ENCODE measurements at regions not wholly inside any gene's neighbourhood (a gene's known extent, or its start where the extent isn't known, plus 50 kb on each side); places are given as distances from the start of the nearest gene placed in this dataset.

GRCh38 chr2:221817878-221818277 lies 245.8 kb upstream of the EPHA4 start:
- no peak for DNase-seq

- no peak for DNase-seq
Measured at GRCh38 chr2:221817052-221817451, 244.9 kb upstream of the EPHA4 start.

- no peak for DNase-seq
Measured at GRCh38 chr2:221816566-221816965, 244.5 kb upstream of the EPHA4 start.

GRCh38 chr2:221810650-221811049 lies 238.5 kb upstream of the EPHA4 start:
- no peak for DNase-seq

DNA sequence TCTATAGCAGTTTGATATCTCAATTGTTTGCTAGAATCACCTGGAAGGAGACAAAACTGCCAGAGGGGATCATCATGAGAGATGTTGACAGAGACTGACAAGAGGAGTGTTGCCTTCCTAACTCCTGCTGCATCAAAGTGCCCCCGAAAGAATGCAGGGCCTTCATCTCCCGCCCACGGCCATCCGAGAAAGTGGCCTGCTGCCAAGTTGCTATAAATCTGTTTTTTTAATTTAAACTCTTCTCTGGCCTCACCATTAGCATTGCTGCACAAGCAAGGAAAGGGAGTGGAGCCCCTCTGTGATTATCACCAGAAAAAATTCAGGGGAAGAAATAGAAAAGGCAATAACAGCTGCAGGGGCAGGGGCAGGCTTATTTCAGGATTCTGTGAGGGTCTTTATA lies 238.1 kb upstream of the EPHA4 start:
- no peak for DNase-seq

- DNase-seq = no peak
Measured at GRCh38 chr2:221808488-221808887, 236.4 kb upstream of the EPHA4 start.

- DNase-seq = no peak
Measured at GRCh38 chr2:221807706-221808105, 235.6 kb upstream of the EPHA4 start.

DNA sequence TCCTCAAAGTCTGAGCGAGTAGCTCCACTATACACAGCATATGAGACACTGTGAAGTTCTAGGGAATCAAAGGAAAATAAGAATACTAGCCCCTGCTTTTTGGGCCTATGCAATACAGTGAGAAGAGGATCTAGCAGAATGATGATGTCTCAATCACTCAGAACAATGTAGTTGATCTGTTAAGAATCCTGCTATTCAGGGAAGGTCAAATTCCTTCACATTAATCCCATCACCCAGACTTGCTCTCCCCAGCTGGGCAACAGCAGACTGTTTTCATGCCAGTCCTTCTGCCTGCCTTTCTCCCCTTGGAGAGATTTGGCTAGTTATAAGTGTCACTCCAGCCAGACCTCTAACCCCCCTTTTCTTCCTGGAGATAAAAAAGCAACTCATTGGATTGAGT lies 230.0 kb upstream of the EPHA4 start:
- DNase-seq = no peak

- no peak for DNase-seq
Measured at GRCh38 chr2:221792971-221793521, 220.9 kb upstream of the EPHA4 start.

DNA sequence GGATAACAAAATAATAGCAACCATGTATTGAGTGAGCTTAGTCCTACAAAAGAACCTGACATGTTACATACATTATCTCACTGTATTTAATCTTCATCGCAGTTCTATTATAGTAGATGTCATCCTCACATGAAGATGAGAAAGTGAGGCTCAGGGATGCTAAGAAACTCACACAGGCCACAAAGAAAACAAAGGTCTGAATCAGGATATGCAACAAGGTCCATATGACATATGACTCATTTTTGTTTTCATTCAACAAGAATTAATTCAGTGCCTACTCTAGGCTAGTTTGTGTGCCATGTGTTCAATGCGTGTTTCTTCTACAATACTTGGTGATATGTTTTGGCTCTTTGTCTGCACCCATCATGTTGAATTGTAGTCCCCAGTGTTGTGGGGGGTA lies 219.7 kb upstream of the EPHA4 start:
- DNase-seq = no peak

DNA sequence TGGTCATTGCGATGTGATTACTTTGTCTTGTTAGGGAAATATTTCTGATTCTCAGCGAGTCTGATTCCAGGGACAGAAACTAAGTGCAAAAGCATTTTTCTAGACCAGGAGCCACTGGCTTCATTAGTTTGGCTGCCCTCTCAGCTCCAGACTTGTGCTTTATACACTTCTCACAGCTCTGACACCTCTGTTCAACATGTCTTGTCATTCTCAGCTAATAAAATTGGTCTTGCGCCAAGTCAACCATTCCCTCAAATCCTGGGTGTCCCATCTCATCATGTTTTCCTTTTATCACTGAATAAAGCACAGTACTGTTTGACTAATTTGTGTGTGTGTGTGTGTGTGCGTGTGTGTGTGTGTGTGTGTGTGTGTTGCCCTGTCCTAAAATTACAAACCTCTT lies 215.5 kb upstream of the EPHA4 start:
- no peak for DNase-seq

DNA sequence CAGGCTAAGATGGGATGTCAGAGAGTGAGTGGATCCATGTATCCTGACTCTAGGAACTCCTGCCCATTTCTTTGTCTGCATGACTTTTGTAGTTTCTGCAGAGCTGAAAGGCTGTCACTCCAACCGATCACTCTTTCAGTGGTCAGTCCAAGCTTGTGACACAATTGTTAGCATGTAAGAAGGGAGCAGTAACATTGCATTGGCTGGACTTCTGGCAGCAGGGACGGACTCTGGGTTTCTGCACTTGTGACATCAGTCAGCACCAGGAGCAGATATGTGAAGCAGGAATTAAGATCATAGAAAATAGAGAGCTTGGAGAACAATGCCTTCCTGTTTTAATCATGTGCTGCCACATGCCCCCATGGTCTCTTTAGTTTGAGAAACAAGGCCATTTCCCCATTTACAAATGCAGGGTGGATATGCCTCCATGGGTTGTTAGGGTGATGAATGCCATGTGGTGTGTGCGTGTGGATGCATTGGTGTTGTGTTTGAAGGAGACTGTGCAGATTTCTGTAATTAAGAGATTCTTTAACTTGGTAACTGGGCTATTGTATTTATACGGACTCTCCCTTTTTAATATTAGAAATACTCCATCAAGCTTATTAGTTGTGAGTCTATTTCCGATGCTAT lies 214.3 kb upstream of the EPHA4 start:
- DNase-seq = no peak

- no peak for DNase-seq
Measured at GRCh38 chr2:221780281-221780688, 208.2 kb upstream of the EPHA4 start.

GRCh38 chr2:221779614-221780067 lies 207.5 kb upstream of the EPHA4 start:
- no peak for DNase-seq

GRCh38 chr2:221778025-221778424 lies 205.9 kb upstream of the EPHA4 start:
- no peak for DNase-seq

DNA sequence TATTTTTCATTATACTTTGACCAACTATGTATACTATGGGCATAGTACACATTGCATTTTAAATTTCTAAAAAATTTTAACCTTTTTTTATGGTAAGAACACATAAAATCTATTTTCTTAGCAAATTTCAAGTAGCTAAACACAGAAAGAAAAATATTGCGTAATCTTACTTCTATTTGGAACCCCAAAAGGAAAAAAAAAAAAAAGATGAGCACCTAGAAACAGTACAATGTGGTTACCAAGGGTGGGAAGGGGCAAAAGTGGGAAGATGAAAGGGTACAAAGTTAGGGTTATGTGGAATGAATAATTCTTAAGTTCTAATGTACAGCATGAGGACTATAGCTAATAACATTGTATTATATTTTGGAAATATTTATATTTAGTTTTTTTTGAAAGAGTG lies 205.0 kb upstream of the EPHA4 start:
- no peak for DNase-seq

- DNase-seq = no peak
Measured at GRCh38 chr2:221775096-221775495, 203.0 kb upstream of the EPHA4 start.

DNA sequence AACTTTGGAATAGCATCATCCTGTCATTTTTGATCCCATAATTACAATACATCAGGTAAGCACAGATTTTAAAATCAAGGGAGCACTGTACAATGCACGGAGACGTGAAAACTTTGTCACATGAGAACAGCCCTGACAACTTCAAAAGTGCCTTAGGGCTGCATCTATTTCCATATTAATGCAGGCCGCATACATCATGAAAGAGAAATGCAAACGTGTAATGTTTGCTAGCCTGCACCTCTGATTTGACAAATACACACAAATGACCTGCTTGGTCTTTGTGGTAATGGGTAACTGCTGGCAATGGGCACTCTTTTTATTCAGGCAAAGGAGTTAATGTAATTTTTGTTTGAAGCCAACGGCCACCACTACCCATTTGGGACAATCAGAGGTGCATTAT lies 202.0 kb upstream of the EPHA4 start:
- no peak for DNase-seq

- no peak for DNase-seq
Measured at GRCh38 chr2:221771297-221771696, 199.2 kb upstream of the EPHA4 start.

GRCh38 chr2:221767106-221768012 lies 195.3 kb upstream of the EPHA4 start:
- no peak for DNase-seq

- no peak for DNase-seq
Measured at GRCh38 chr2:221762496-221762895, 190.4 kb upstream of the EPHA4 start.

GRCh38 chr2:221761260-221761659 lies 189.2 kb upstream of the EPHA4 start:
- DNase-seq = no peak

GRCh38 chr2:221758076-221758475 lies 186.0 kb upstream of the EPHA4 start:
- DNase-seq = no peak

GRCh38 chr2:221753401-221753800 lies 181.3 kb upstream of the EPHA4 start:
- no peak for DNase-seq

All from NCI-H1436 (cell line).